IPS DF 6.9 (cell line): ENCODE measurements at regions not wholly inside any gene's neighbourhood (a gene's known extent, or its start where the extent isn't known, plus 50 kb on each side); places are given as distances from the start of the nearest gene placed in this dataset.

Experiments used
- DNase-seq: peaks from one replicate; pipeline ENCODE4 v3.0.0-alpha.2; 2013; ENCODE audit warnings: low read depth, low spot score
- H3K27ac ChIP-seq: one replicate; pipeline ENCODE4 v1.5.1; 2013; ENCODE audit warnings: low read length, control low read depth
- H3K27me3 ChIP-seq: 2 replicates; pipeline ENCODE4 v1.6.1; 2013; ENCODE audit warnings: mild to moderate bottlenecking, low read length; ENCODE audit not compliant: control insufficient read depth, insufficient read depth
- H3K36me3 ChIP-seq: 2 replicates; pipeline ENCODE4 v1.6.1; 2013; ENCODE audit warnings: low read length; ENCODE audit not compliant: control insufficient read depth, insufficient read depth
- H3K4me1 ChIP-seq: 2 replicates; pipeline ENCODE4 v1.6.1; 2013; ENCODE audit warnings: low read length; ENCODE audit not compliant: control insufficient read depth, insufficient read depth
- H3K4me3 ChIP-seq: 2 replicates; pipeline ENCODE4 v1.5.1; 2013; ENCODE audit warnings: mild to moderate bottlenecking, low read length
- H3K9me3 ChIP-seq: 2 replicates; pipeline ENCODE4 v1.6.1; 2013; ENCODE audit warnings: low read length, inconsistent platforms; ENCODE audit not compliant: control insufficient read depth, insufficient read depth
- WGBS: extraction: QIAGEN DNeasy Blood & Tissue Kit; methylation state at CpG from one replicate; pipeline ENCODE4 v1.1.7; 2013; ENCODE audit warnings: mixed read lengths, missing lambda C conversion rate; ENCODE audit not compliant: insufficient read length, insufficient coverage; 5-methylcytosine and 5-hydroxymethylcytosine counted together

GRCh38 chr14:85442996-85443395, 86.9 kb upstream of the FLRT2 start:
- H3K27me3 ChIP-seq = no peaks in the 10 kb centered on the region
- H3K36me3 ChIP-seq = no peaks in the 10 kb centered on the region
- no peaks in the 10 kb centered on the region for H3K9me3 ChIP-seq
- no peak overlapping the region for H3K27ac ChIP-seq
- DNase-seq = no peak
- no CpG with 5 or more reads among the region's 1 CpG for WGBS
- no peaks in the 10 kb centered on the region for H3K4me1 ChIP-seq
- H3K4me3 ChIP-seq = no peak overlapping the region

GRCh38 chr14:85444635-85445034, 85.3 kb upstream of the FLRT2 start:
- Histone ChIP-seq H3K9me3 (no peaks in the 10 kb centered on the region), H3K27me3 (no peaks in the 10 kb centered on the region), H3K4me3 (no peak overlapping the region), H3K27ac (no peak overlapping the region), H3K36me3 (no peaks in the 10 kb centered on the region), H3K4me1 (no peaks in the 10 kb centered on the region)
- DNase-seq = no peak
- no CpG with 5 or more reads among the region's 3 CpGs for WGBS

- no peak for DNase-seq
- Histone ChIP-seq H3K27ac (no peak overlapping the region), H3K36me3 (no peaks in the 10 kb centered on the region), H3K9me3 (no peaks in the 10 kb centered on the region), H3K27me3 (no peaks in the 10 kb centered on the region), H3K4me3 (no peak overlapping the region), H3K4me1 (no peaks in the 10 kb centered on the region)
- WGBS = no CpG with 5 or more reads among the region's 3 CpGs
These were observed 84.7 kb upstream of the FLRT2 start for GRCh38 chr14:85445151-85445795.

- no peaks in the 10 kb centered on the region for H3K4me1 ChIP-seq
- H3K4me3 ChIP-seq = no peak overlapping the region
- no peak overlapping the region for H3K27ac ChIP-seq
- no peaks in the 10 kb centered on the region for H3K27me3 ChIP-seq
- H3K36me3 ChIP-seq = no peaks in the 10 kb centered on the region
- WGBS = no CpG with 5 or more reads among the region's 2 CpGs
- no peak for DNase-seq
- H3K9me3 ChIP-seq = no peaks in the 10 kb centered on the region
These were observed 82.1 kb upstream of the FLRT2 start for GRCh38 chr14:85447883-85448282.

GRCh38 chr14:85451421-85451820, 78.5 kb upstream of the FLRT2 start:
- no peak overlapping the region for H3K27ac ChIP-seq
- no peak overlapping the region for H3K4me3 ChIP-seq
- no peak for DNase-seq
- H3K36me3 ChIP-seq = no peaks in the 10 kb centered on the region
- H3K9me3 ChIP-seq = no peaks in the 10 kb centered on the region
- H3K4me1 ChIP-seq = no peaks in the 10 kb centered on the region
- no peaks in the 10 kb centered on the region for H3K27me3 ChIP-seq

GRCh38 chr14:85453401-85454225, 76.3 kb upstream of the FLRT2 start:
- Histone ChIP-seq H3K27ac (no peak overlapping the region), H3K27me3 (no peaks in the 10 kb centered on the region), H3K4me3 (no peak overlapping the region), H3K4me1 (no peaks in the 10 kb centered on the region), H3K36me3 (no peaks in the 10 kb centered on the region), H3K9me3 (no peaks in the 10 kb centered on the region)
- DNase-seq = no peak
- WGBS = no CpG with 5 or more reads among the region's 2 CpGs

- H3K27me3 ChIP-seq = no peaks in the 10 kb centered on the region
- no peak overlapping the region for H3K27ac ChIP-seq
- DNase-seq = no peak
- H3K4me3 ChIP-seq = no peak overlapping the region
- no CpG with 5 or more reads among the region's 3 CpGs for WGBS
- H3K4me1 ChIP-seq = no peaks in the 10 kb centered on the region
- no peaks in the 10 kb centered on the region for H3K36me3 ChIP-seq
- H3K9me3 ChIP-seq = no peaks in the 10 kb centered on the region
These were observed 75.6 kb upstream of the FLRT2 start for GRCh38 chr14:85454226-85454813.

GRCh38 chr14:85459361-85460000, 70.5 kb upstream of the FLRT2 start:
- no peak for DNase-seq
- no peaks in the 10 kb centered on the region for H3K4me1 ChIP-seq
- WGBS = no CpG with 5 or more reads among the region's 3 CpGs
- no peaks in the 10 kb centered on the region for H3K9me3 ChIP-seq
- H3K27me3 ChIP-seq = no peaks in the 10 kb centered on the region
- H3K4me3 ChIP-seq = no peak overlapping the region
- no peaks in the 10 kb centered on the region for H3K36me3 ChIP-seq
- H3K27ac ChIP-seq = no peak overlapping the region

- no peak overlapping the region for H3K4me3 ChIP-seq
These were observed 68.4 kb upstream of the FLRT2 start for GRCh38 chr14:85461432-85462133.

GRCh38 chr14:85463512-85463911, 66.4 kb upstream of the FLRT2 start:
- no peaks in the 10 kb centered on the region for H3K36me3 ChIP-seq
- H3K27ac ChIP-seq = no peak overlapping the region
- no peak overlapping the region for H3K4me3 ChIP-seq
- no peaks in the 10 kb centered on the region for H3K27me3 ChIP-seq
- WGBS = no CpG with 5 or more reads among the region's 4 CpGs
- DNase-seq = no peak
- H3K4me1 ChIP-seq = no peaks in the 10 kb centered on the region
- no peaks in the 10 kb centered on the region for H3K9me3 ChIP-seq

More at GRCh38 chr14:85461432-85462133, 68.4 kb upstream of the FLRT2 start:
- Histone ChIP-seq H3K4me1 (no peaks in the 10 kb centered on the region), H3K36me3 (no peaks in the 10 kb centered on the region), H3K27ac (no peak overlapping the region), H3K27me3 (no peaks in the 10 kb centered on the region), H3K9me3 (no peaks in the 10 kb centered on the region)
- no peak for DNase-seq
- WGBS = no CpG with 5 or more reads among the region's 3 CpGs
